Stimulated activated memory B cell treated with anti-CD40 and anti-IgM and Interleukin-4, amounts not matched to agents 10 μg/mL and 1 μg/mL and 100 μg/mL, for 72 hours (primary cell): ENCODE measurements at regions not wholly inside any gene's neighbourhood (a gene's known extent, or its start where the extent isn't known, plus 50 kb on each side); places are given as distances from the start of the nearest gene placed in this dataset.
"Not testable (repeated sequence)": the region's sequence is repeated elsewhere in the genome, so short reads cannot be mapped to it uniquely, and the experiment has no call there.

Experiments
- ATAC-seq: fragments of 150-1000 bp; cut with Tn5 transposase; 2 replicates; pipeline ENCODE4 v1.10.0; 2021
- H3K27ac Mint-ChIP-seq: one replicate; pipeline ENCODE4 v1.8.0; 2022; ENCODE audit warnings: mild to moderate bottlenecking, mixed read lengths
- H3K27me3 Mint-ChIP-seq: one replicate; pipeline ENCODE4 v1.8.0; 2022; ENCODE audit warnings: mixed read lengths
- H3K36me3 Mint-ChIP-seq: one replicate; pipeline ENCODE4 v1.8.0; 2022; ENCODE audit warnings: mixed read lengths
- H3K4me1 Mint-ChIP-seq: one replicate; pipeline ENCODE4 v1.8.0; 2022; ENCODE audit warnings: mixed read lengths
- H3K4me3 Mint-ChIP-seq: one replicate; pipeline ENCODE4 v1.8.0; 2022; ENCODE audit warnings: mild to moderate bottlenecking, moderate library complexity, mixed read lengths
- H3K9me3 Mint-ChIP-seq: one replicate; pipeline ENCODE4 v1.8.0; 2022; ENCODE audit warnings: mixed read lengths

DNA sequence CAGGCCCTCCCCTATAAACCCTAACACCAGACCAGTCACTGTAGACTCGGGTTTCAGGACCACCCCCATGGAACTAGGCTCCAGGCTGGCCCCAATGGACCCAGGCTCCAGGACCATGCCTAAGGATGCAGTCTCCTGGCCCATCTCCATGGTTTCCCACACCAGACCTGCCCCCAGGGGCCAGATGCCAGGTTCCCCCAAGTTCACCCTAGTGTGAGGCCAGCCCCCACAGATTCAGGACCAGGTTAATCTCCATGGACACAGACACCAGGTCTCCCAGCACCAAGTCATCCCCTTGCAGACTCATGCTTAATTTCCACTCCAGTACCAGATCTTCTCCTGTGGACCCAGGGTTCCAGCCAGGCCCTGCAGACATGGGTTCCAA is 103.8 kb upstream of the LANCL2 start:
- no peaks in the 10 kb centered on the region for H3K9me3 Mint-ChIP-seq
- H3K4me1 Mint-ChIP-seq: no peaks in the 10 kb centered on the region
- no peaks in the 10 kb centered on the region for H3K36me3 Mint-ChIP-seq
- ATAC-seq: no peak
- peaks cover 54% of the 10 kb centered on the region for H3K27me3 Mint-ChIP-seq
- H3K4me3 Mint-ChIP-seq: no peak overlapping the region
- H3K27ac Mint-ChIP-seq: no peak overlapping the region

DNA sequence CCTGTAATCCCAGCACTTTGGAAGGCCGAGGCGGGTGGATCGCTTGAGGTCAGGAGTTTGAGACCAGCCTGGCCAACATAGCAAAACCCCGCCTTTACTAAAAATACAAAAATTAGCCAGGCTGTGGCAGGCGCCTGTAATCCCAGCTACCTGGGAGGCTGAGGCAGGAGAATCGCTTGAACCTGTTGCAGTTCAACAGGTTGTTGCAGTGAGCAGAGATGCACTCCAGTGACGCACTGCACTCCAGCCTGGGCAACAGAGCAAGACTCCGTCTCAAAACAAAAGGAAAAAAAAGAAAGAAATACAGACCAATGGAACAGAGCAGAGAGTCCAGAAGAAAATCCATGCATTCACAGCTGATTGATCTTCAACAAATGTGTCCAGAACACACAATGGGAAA is 99.8 kb upstream of the LANCL2 start:
- peaks cover 33% of the 10 kb centered on the region for H3K27me3 Mint-ChIP-seq
- H3K4me1 Mint-ChIP-seq, ATAC-seq: not testable (repeated sequence)

DNA sequence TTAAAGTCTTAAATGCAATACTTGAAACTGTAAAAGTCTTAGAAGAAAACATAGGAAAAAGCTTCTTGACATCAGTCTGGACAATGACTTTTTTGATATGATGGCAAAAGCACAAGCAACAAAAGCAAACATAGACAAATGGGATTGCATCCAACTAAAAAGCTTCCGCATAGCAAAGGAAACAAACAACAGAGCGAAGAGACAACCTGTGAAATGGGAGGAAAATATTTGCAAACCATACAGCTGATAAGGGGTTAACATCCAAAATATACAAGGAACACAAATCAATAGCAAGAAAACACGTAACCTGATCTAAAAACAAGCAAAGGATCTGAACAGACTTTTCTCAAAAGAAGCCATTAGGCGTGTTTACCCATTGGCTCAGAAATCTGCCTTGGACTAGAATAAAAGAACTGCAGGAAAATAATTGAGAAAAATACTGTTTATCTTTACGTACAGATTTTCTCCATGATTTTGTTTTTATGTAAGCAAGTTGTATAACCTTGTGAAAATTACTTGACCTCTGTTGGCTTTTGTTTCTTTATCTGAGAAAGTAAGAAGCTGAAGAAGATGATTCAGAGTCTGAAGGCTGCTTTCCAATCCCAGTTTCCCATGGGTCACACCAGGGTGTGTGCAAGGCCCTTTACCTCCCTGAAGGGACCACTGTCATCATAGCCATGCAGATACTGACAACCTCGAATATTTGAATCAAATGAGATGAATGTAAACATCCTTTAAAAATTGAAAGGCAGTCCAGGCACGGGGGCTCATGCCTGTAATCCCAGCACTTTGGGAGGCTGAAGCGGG is 99.1 kb upstream of the LANCL2 start:
- Mint-ChIP-seq H3K36me3 (no peaks in the 10 kb centered on the region), H3K4me3 (no peak overlapping the region), H3K9me3 (no peaks in the 10 kb centered on the region), H3K27me3 (peaks cover 26% of the 10 kb centered on the region), H3K4me1 (no peaks in the 10 kb centered on the region), H3K27ac (no peak overlapping the region)
- no peak for ATAC-seq

More for the DNA sequence above, 99.8 kb upstream of the LANCL2 start:
- not testable (repeated sequence) for H3K4me3 Mint-ChIP-seq, H3K9me3 Mint-ChIP-seq, H3K27ac Mint-ChIP-seq, H3K36me3 Mint-ChIP-seq

- Mint-ChIP-seq H3K27ac (no peak overlapping the region), H3K9me3 (no peaks in the 10 kb centered on the region), H3K4me3 (no peak overlapping the region), H3K27me3 (peaks cover 12% of the 10 kb centered on the region), H3K36me3 (no peaks in the 10 kb centered on the region), H3K4me1 (no peaks in the 10 kb centered on the region)
- no peak for ATAC-seq
Observed at GRCh38 chr7:55271069-55271626, 94.0 kb upstream of the LANCL2 start.

GRCh38 chr7:55271661-55272060 is 93.5 kb upstream of the LANCL2 start:
- H3K27me3 Mint-ChIP-seq: peaks cover 12% of the 10 kb centered on the region
- H3K27ac Mint-ChIP-seq: no peak overlapping the region
- no peaks in the 10 kb centered on the region for H3K4me1 Mint-ChIP-seq

DNA sequence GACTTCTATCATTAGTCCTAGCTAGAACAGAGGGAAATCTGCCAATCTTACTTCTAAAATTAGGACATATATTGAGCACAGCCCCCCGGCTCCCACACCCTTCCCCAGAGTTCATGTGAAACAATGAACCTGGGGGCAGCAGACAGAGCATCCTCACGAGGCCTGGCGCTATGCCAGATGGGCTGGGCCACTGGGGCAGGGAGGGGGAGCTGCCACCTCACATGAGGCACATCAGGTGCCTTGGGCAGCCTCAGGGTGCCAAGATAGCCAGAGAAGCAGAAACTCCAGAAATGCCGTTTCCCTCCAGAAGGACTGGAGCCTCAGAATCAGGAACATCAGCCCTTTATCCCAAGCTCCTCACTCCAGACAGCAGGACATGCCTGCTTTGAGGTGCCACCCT is 92.8 kb upstream of the LANCL2 start:
- Mint-ChIP-seq H3K4me1 (no peaks in the 10 kb centered on the region), H3K27ac (no peak overlapping the region), H3K36me3 (no peaks in the 10 kb centered on the region), H3K4me3 (no peak overlapping the region), H3K27me3 (peaks cover 12% of the 10 kb centered on the region), H3K9me3 (no peaks in the 10 kb centered on the region)
- ATAC-seq: no peak

More at GRCh38 chr7:55271661-55272060, 93.5 kb upstream of the LANCL2 start:
- H3K36me3 Mint-ChIP-seq: no peaks in the 10 kb centered on the region
- no peak overlapping the region for H3K4me3 Mint-ChIP-seq
- ATAC-seq: no peak
- no peaks in the 10 kb centered on the region for H3K9me3 Mint-ChIP-seq

- Mint-ChIP-seq H3K36me3 (no peaks in the 10 kb centered on the region), H3K27me3 (peaks cover 19% of the 10 kb centered on the region), H3K4me1 (no peaks in the 10 kb centered on the region), H3K9me3 (no peaks in the 10 kb centered on the region), H3K27ac (no peak overlapping the region), H3K4me3 (no peak overlapping the region)
- ATAC-seq: no peak
Observed at GRCh38 chr7:55273186-55273980, 91.8 kb upstream of the LANCL2 start.

- no peak overlapping the region for H3K4me3 Mint-ChIP-seq
- no peak for ATAC-seq
- peaks cover 19% of the 10 kb centered on the region for H3K27me3 Mint-ChIP-seq
- H3K4me1 Mint-ChIP-seq: no peaks in the 10 kb centered on the region
- H3K27ac Mint-ChIP-seq: no peak overlapping the region
- H3K9me3 Mint-ChIP-seq: no peaks in the 10 kb centered on the region
- no peaks in the 10 kb centered on the region for H3K36me3 Mint-ChIP-seq
Observed at GRCh38 chr7:55274156-55274555, 91.0 kb upstream of the LANCL2 start.

GRCh38 chr7:55275291-55276200 is 89.6 kb upstream of the LANCL2 start:
- no peaks in the 10 kb centered on the region for H3K36me3 Mint-ChIP-seq
- no peak for ATAC-seq
- no peaks in the 10 kb centered on the region for H3K9me3 Mint-ChIP-seq
- H3K4me1 Mint-ChIP-seq: peaks cover 6% of the 10 kb centered on the region
- H3K27me3 Mint-ChIP-seq: peaks cover 19% of the 10 kb centered on the region
- H3K4me3 Mint-ChIP-seq: no peak overlapping the region
- H3K27ac Mint-ChIP-seq: no peak overlapping the region

- H3K9me3 Mint-ChIP-seq: no peaks in the 10 kb centered on the region
- no peaks in the 10 kb centered on the region for H3K36me3 Mint-ChIP-seq
- H3K27ac Mint-ChIP-seq: no peak overlapping the region
- peaks cover 6% of the 10 kb centered on the region for H3K4me1 Mint-ChIP-seq
- no peak overlapping the region for H3K4me3 Mint-ChIP-seq
- ATAC-seq: no peak
- H3K27me3 Mint-ChIP-seq: peaks cover 19% of the 10 kb centered on the region
Observed at GRCh38 chr7:55276572-55277295, 88.4 kb upstream of the LANCL2 start.

DNA sequence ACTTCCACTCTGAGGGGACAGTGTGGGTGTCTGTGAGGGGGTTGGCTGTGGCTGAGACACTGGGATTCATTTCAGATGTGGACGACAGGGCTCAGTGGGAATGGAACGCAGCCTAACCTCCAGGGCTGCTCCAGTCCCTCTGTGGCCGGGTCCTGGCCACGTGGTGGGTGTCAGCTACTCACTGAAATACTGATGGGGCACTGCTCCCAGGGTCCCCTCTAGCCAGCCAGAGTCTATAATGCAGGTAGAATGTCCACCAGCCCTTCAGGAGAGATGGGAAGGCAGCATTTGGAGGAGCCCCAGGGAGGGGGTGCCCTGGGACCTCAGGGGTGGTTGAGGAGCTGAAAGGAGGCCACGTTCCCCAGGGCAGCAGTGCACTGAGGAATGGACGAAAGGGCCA is 87.2 kb upstream of the LANCL2 start:
- no peaks in the 10 kb centered on the region for H3K9me3 Mint-ChIP-seq
- H3K27ac Mint-ChIP-seq: no peak overlapping the region
- peaks cover 6% of the 10 kb centered on the region for H3K4me1 Mint-ChIP-seq
- H3K27me3 Mint-ChIP-seq: peaks cover 19% of the 10 kb centered on the region
- H3K36me3 Mint-ChIP-seq: no peaks in the 10 kb centered on the region
- H3K4me3 Mint-ChIP-seq: no peak overlapping the region
- no peak for ATAC-seq

- Mint-ChIP-seq H3K9me3 (no peaks in the 10 kb centered on the region), H3K4me3 (no peak overlapping the region), H3K36me3 (no peaks in the 10 kb centered on the region), H3K27ac (no peak overlapping the region), H3K4me1 (peaks cover 6% of the 10 kb centered on the region), H3K27me3 (peaks cover 19% of the 10 kb centered on the region)
- no peak for ATAC-seq
Observed at GRCh38 chr7:55278321-55278720, 86.8 kb upstream of the LANCL2 start.

DNA sequence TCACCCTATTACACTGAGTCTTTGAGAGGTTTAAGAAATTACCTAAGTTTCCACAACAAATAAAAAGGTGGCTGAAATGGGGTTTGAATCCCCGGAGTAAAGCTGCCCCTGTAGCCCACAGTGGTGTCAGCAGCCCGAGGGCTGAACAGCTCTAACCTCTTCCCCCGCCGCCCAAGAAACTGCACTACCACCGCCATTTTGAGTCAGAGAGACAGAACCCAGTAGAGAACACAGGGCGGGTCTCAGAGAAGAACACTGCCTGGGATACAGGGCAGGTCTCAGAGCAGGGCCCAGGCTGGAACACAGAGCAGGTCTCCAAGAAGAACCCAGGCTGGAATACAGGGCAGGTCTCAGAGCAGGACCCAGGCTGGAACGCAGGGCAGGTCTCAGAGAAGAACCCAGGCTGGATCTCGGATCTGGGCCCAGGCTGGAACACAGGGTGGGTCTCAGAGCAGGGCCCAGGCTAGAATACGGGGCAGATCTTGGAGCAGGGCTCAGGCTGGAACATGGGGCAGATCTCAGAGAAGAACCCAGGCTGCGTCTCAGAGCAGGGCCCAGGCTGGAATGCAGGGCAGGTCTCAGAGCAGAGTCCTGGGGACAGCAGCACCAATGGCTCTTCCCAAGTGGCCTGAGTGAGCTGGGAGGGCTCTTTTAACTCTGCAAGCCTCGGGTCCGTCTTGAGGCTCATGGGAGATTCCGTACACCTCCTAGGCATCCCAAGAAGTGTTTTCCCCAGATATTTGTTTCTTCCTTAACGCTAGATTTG is 85.9 kb upstream of the LANCL2 start:
- H3K27ac Mint-ChIP-seq: no peak overlapping the region
- no peak overlapping the region for H3K4me3 Mint-ChIP-seq
- peaks cover 15% of the 10 kb centered on the region for H3K27me3 Mint-ChIP-seq
- peaks cover 6% of the 10 kb centered on the region for H3K4me1 Mint-ChIP-seq
- H3K9me3 Mint-ChIP-seq: no peaks in the 10 kb centered on the region
- H3K36me3 Mint-ChIP-seq: no peaks in the 10 kb centered on the region
- no peak for ATAC-seq

DNA sequence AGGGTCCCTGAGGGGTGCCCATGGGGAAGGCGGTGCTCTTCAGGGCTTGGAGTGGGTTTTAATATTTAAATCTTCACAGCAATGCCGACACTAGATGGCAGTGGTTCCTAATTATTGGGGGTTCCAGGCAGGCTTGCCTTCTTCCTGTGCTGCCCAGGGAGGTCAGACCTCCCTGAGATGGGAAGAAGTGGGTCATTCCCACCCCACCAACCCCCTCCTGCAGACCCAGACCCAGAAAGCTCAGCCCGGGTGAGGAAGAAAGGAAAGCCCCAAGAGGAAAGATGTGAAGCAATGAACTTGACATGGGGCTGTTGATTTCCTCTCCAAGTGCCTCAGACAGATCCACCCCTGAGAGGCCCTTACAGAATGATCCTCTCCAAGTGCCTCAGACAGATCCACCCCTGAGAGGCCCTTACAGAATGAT is 85.1 kb upstream of the LANCL2 start:
- Mint-ChIP-seq H3K4me1 (peaks cover 6% of the 10 kb centered on the region), H3K4me3 (no peak overlapping the region), H3K27me3 (peaks cover 8% of the 10 kb centered on the region), H3K27ac (peak overlapping the region; percentile 45), H3K36me3 (no peaks in the 10 kb centered on the region), H3K9me3 (no peaks in the 10 kb centered on the region)
- peak; percentile 65 for ATAC-seq
